Activated B cell treated with CpG ODN at 0.5 μM for 24 hours (primary cell): ENCODE measurements at regions not wholly inside any gene's neighbourhood (a gene's known extent, or its start where the extent isn't known, plus 50 kb on each side); places are given as distances from the start of the nearest gene placed in this dataset.

Experiments used
- ATAC-seq: fragments of 200-7000 bp; cut with Tn5 transposase; one replicate; pipeline ENCODE4 v1.10.0; 2021; ENCODE audit warnings: low read depth, mild to moderate bottlenecking, moderate library complexity
- CTCF ChIA-PET: fragments of 350-600 bp; sonication (Branson Sonifier 250); formaldehyde crosslinking; loops from one replicate; lab custom pipeline; 2021; ENCODE audit warnings: antibody characterized with exemption; lab: Charles Lee
- POLR2A ChIA-PET: fragments of 350-600 bp; sonication (Branson Sonifier 250); formaldehyde crosslinking; loops from one replicate; lab custom pipeline; 2021; ENCODE audit warnings: antibody characterized with exemption; lab: Charles Lee
- DNase-seq: peaks from one replicate; pipeline ENCODE4 v3.0.0; 2022
- H3K27ac Mint-ChIP-seq: one replicate; pipeline ENCODE4 v1.8.0; 2020; ENCODE audit warnings: mixed read lengths
- H3K27me3 Mint-ChIP-seq: one replicate; pipeline ENCODE4 v1.8.0; 2021; ENCODE audit warnings: mixed read lengths
- H3K36me3 Mint-ChIP-seq: one replicate; pipeline ENCODE4 v1.8.0; 2021; ENCODE audit warnings: low read depth, mixed read lengths
- H3K4me1 Mint-ChIP-seq: one replicate; pipeline ENCODE4 v1.8.0; 2021; ENCODE audit warnings: mixed read lengths
- H3K4me3 Mint-ChIP-seq: one replicate; pipeline ENCODE4 v1.8.0; 2020; ENCODE audit warnings: mild to moderate bottlenecking, mixed read lengths
- H3K9me3 Mint-ChIP-seq: one replicate; pipeline ENCODE4 v1.8.0; 2020; ENCODE audit warnings: mixed read lengths
- intact Hi-C: fragments of 100-400 bp; cut with micrococcal nuclease; formaldehyde crosslinking; loops from one replicate; pipeline ENCODE4 v1.15.1; 2024
- TF ChIP-seq, protein P1 (sequence below): fragments of 200-600 bp; IDR thresholded peaks from one replicate; pipeline ENCODE4 v1.8.0; 2022; ENCODE audit warnings: antibody characterized with exemption, mild to moderate bottlenecking

DNA sequence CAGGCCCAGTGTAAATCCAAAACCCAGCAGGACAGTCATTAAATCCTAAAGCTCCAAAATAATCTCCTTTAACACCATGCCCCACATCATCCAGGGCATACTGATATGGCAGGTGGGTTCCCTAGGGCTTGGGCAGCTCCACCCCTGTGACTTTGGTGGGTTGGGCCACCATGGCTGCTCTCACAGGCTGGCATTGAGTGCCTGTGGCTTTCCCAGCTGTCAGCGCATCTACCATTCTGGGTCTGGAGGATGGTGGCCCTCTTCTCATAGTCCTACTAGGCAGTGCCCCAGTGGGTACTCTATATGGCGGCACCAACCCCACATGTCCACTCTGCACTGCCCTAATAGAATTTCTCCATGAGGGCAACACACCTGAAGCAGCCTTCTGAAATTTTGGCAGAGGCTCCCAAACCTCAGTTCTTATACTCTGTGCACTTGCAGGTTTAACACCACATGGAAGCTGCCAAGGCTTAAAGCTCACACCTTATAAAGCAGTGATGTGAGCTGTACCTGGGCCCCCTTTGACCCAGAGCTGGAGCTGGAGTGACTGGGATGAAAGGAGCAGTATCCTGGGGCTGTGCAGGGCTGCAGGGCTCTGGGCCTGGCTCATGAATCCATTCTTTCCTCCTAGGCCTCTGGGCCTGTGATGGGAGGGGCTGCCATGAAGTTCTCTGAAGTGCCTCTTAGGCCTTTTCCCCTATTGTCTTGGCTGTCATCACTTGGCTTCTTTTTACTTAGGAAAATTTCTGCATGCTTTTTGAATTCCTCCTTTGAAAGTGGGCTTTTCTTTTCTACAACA is 765.5 kb upstream of the EPHA7 start:
- Mint-ChIP-seq H3K27ac (no peak overlapping the region), H3K36me3 (no peaks in the 10 kb centered on the region), H3K9me3 (peaks cover 12% of the 10 kb centered on the region), H3K27me3 (no peaks in the 10 kb centered on the region), H3K4me3 (no peak overlapping the region), H3K4me1 (no peaks in the 10 kb centered on the region)
- DNase-seq: no peak
- TF ChIP-seq, protein P1, sequence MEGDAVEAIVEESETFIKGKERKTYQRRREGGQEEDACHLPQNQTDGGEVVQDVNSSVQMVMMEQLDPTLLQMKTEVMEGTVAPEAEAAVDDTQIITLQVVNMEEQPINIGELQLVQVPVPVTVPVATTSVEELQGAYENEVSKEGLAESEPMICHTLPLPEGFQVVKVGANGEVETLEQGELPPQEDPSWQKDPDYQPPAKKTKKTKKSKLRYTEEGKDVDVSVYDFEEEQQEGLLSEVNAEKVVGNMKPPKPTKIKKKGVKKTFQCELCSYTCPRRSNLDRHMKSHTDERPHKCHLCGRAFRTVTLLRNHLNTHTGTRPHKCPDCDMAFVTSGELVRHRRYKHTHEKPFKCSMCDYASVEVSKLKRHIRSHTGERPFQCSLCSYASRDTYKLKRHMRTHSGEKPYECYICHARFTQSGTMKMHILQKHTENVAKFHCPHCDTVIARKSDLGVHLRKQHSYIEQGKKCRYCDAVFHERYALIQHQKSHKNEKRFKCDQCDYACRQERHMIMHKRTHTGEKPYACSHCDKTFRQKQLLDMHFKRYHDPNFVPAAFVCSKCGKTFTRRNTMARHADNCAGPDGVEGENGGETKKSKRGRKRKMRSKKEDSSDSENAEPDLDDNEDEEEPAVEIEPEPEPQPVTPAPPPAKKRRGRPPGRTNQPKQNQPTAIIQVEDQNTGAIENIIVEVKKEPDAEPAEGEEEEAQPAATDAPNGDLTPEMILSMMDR: no peak
- POLR2A ChIA-PET: no interaction called here
- no peak for ATAC-seq
- intact Hi-C loops: no loop called here
- CTCF ChIA-PET: no interaction called here

DNA sequence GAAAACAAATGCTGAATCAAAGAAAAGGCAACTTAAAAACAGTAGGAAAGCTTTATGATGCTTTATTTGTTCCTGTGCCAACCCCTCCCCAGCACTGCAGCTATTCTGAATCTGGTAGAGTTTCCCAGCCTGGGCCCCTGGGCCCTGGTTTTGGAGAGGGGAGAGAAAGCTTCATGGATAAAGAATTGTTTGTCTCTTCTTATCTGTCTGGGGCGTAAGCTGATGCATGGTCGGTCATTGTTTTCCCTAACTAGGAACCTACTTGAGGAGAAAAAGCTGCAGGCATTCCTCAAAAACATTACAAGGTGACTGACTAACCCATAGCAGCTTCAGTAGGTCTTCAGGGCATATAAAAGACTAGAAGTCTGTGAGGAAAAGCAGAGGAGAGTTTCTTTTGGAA is 758.1 kb upstream of the EPHA7 start:
- no peak overlapping the region for H3K27ac Mint-ChIP-seq
- no peaks in the 10 kb centered on the region for H3K27me3 Mint-ChIP-seq
- intact Hi-C loops: no loop called here
- no peak for ATAC-seq
- H3K9me3 Mint-ChIP-seq: no peaks in the 10 kb centered on the region
- H3K4me1 Mint-ChIP-seq: no peaks in the 10 kb centered on the region
- ChIA-PET POLR2A (no interaction called here), CTCF (no interaction called here)
- TF ChIP-seq, protein P1: no peak
- no peak overlapping the region for H3K4me3 Mint-ChIP-seq
- H3K36me3 Mint-ChIP-seq: no peaks in the 10 kb centered on the region
- no peak for DNase-seq

DNA sequence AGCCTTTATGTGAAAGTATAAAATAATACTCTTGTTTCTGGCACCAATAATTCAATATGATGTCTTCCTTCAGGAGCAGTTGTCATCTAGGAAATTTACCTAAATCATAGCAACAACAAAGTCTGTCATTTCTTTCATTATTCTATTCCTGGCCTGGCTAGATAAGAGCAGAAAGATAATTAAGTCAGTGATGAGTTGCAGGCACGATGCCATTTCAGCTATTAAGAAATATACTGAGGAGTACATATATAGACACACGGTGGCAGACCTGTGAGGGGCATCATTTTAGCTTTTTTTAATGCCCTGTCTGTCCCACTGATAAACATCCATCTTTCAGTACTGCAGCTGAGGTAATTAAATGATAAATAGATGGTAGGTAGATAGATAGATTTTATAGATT is 756.1 kb upstream of the EPHA7 start:
- intact Hi-C loops: no loop called here
- no peak overlapping the region for H3K27ac Mint-ChIP-seq
- TF ChIP-seq, protein P1: no peak
- no peaks in the 10 kb centered on the region for H3K36me3 Mint-ChIP-seq
- peaks cover 7% of the 10 kb centered on the region for H3K9me3 Mint-ChIP-seq
- ChIA-PET POLR2A (no interaction called here), CTCF (no interaction called here)
- H3K4me1 Mint-ChIP-seq: no peaks in the 10 kb centered on the region
- H3K27me3 Mint-ChIP-seq: no peaks in the 10 kb centered on the region
- no peak for ATAC-seq
- no peak overlapping the region for H3K4me3 Mint-ChIP-seq
- no peak for DNase-seq

DNA sequence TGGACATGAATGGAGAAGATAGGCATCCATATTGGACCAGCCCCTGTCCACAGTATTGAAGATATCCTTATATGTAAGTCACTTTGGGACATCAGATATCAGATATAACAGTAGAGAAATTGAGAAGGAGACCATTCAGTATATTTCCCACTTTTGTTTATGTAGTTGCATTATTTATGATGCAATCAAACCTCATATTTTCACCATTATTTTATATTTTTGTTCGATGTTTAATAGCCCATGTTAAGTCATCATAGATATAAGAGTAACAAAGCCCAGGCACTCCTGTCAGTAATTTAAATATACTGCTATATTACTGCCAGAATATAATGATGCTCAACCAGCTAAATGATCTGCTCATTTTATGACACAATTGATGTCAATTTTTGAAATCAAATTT is 744.5 kb upstream of the EPHA7 start:
- H3K27me3 Mint-ChIP-seq: no peaks in the 10 kb centered on the region
- DNase-seq (no peak), ATAC-seq (no peak)
- peaks cover 3% of the 10 kb centered on the region for H3K9me3 Mint-ChIP-seq
- ChIA-PET POLR2A (no interaction called here), CTCF (no interaction called here)
- no peak overlapping the region for H3K27ac Mint-ChIP-seq
- no peaks in the 10 kb centered on the region for H3K4me1 Mint-ChIP-seq
- TF ChIP-seq, protein P1: no peak
- intact Hi-C loops: no loop called here
- H3K4me3 Mint-ChIP-seq: no peak overlapping the region
- H3K36me3 Mint-ChIP-seq: no peaks in the 10 kb centered on the region

DNA sequence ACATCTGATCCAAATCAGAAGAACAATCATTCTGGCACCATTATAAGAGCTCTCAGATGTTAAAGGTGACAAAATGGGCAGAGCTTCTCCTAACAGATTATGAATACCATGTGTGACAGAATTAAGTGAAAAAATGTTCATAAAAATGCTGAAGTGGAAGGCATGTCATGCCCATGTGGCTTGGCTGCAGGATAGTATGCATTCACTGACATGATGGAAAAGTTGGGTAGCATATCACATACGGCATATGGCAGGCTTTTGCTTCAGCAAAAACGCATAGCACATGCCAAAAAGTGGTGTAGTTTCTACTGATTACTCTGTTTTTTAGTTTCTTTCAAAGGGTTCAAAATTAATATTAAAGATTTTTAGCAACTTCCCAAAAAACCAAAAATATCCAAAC is 731.5 kb upstream of the EPHA7 start:
- Mint-ChIP-seq H3K9me3 (peaks cover 11% of the 10 kb centered on the region), H3K4me3 (no peak overlapping the region), H3K4me1 (no peaks in the 10 kb centered on the region), H3K27ac (no peak overlapping the region), H3K36me3 (no peaks in the 10 kb centered on the region), H3K27me3 (no peaks in the 10 kb centered on the region)
- ChIA-PET CTCF (no interaction called here), POLR2A (no interaction called here)
- DNase-seq: no peak
- ATAC-seq: no peak
- intact Hi-C loops: no loop called here
- TF ChIP-seq, protein P1: no peak
